ENCODE measurements at regions not wholly inside any gene's neighbourhood (a gene's known extent, or its start where the extent isn't known, plus 50 kb on each side); places are given as distances from the start of the nearest gene placed in this dataset.

DNA sequence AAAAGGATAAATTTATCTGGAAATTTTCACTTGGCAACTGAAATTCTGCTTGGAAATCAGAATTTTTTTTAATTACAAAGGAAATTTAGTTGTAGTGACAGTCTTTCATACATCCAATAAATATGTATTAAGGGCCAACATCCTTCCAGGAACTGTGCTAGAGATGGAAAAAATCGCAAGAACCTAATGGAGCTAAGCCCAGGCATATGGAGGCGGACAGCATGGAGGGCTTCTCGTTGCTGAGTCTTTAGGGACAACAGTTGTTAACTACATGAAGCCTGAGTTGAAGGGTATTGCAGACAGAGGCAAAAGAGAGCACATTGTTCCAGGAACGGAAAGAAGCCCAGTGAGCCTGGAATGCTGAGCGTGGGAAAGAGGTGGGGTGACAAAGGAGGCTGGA, 208.9 kb downstream of the IBTK start:
- DNase-seq, result no peak
- Histone ChIP-seq H3K27ac (no peak overlapping the region), H3K4me3 (no peak overlapping the region), H3K27me3 (no peaks in the 10 kb centered on the region), H3K36me3 (no peaks in the 10 kb centered on the region), H3K9me3 (no peaks in the 10 kb centered on the region), H3K4me1 (no peaks in the 10 kb centered on the region)
- intact Hi-C loops (cut with DNase I; ENCODE audit: low total_unique reads), result no loop called here
- TF ChIP-seq, protein P1, sequence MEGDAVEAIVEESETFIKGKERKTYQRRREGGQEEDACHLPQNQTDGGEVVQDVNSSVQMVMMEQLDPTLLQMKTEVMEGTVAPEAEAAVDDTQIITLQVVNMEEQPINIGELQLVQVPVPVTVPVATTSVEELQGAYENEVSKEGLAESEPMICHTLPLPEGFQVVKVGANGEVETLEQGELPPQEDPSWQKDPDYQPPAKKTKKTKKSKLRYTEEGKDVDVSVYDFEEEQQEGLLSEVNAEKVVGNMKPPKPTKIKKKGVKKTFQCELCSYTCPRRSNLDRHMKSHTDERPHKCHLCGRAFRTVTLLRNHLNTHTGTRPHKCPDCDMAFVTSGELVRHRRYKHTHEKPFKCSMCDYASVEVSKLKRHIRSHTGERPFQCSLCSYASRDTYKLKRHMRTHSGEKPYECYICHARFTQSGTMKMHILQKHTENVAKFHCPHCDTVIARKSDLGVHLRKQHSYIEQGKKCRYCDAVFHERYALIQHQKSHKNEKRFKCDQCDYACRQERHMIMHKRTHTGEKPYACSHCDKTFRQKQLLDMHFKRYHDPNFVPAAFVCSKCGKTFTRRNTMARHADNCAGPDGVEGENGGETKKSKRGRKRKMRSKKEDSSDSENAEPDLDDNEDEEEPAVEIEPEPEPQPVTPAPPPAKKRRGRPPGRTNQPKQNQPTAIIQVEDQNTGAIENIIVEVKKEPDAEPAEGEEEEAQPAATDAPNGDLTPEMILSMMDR (IDR thresholded peaks at IDR 0.05), result no peak
- TF ChIP-seq POLR2A (IDR thresholded peaks at IDR 0.05), result no peak

DNA sequence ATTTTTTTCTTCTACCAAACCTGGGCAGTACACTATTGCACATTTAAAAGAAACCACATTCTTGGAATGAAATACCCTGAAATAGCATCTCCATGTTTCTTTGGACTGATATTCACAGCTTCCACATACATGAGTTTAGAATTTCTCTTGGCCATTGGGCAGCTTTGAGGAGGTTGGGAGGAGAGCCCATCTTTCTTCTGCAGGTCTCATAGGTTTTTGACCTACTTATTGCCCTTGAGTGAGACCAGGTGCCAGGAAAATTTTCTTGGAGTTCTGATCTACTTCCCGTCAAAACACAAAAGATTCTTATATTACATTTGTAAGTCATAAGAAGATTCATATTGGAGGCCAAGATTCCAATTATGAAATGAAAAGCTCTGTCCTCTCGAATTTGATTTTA, 212.0 kb downstream of the IBTK start:
- intact Hi-C loops (cut with DNase I; ENCODE audit: low total_unique reads), result no loop called here
- no peak for DNase-seq
- Histone ChIP-seq H3K27me3 (no peaks in the 10 kb centered on the region), H3K36me3 (no peaks in the 10 kb centered on the region), H3K4me1 (no peaks in the 10 kb centered on the region), H3K9me3 (no peaks in the 10 kb centered on the region), H3K27ac (no peak overlapping the region), H3K4me3 (no peak overlapping the region)
- TF ChIP-seq POLR2A (IDR thresholded peaks at IDR 0.05), result no peak
- TF ChIP-seq, protein P1 (IDR thresholded peaks at IDR 0.05), result no peak

DNA sequence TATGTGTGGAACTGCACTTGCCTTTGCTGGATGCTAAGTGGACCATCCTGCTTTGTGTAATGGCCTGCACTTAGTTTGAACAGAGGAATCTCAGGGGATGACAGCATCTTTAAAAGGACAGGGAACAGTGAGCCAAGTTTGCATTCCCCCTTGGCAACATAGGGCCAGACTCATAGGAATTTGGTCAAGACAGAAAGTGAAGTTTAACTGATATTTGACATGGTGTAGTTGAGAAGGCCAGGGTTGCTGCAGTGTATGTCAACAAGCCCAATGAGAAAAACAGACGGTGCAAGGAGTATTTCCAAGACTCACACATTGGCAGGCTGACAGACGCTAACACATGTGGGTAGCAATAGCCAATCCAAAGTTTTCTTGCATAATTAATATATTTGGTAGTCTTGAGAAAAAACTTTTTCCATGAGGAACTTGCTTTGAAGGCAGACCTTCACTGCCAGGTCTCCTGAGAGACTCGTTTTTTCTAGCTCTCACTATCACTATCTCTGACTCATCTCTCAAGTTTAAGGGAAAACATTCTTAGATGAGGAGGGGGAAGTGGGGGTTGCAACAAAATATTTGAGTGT, 213.8 kb downstream of the IBTK start:
- peak; percentile 29 to 47 for DNase-seq
- TF ChIP-seq, protein P1 (IDR thresholded peaks at IDR 0.05), result no peak
- TF ChIP-seq POLR2A (IDR thresholded peaks at IDR 0.05), result no peak
- intact Hi-C loops (cut with DNase I; ENCODE audit: low total_unique reads), result no loop called here

DNA sequence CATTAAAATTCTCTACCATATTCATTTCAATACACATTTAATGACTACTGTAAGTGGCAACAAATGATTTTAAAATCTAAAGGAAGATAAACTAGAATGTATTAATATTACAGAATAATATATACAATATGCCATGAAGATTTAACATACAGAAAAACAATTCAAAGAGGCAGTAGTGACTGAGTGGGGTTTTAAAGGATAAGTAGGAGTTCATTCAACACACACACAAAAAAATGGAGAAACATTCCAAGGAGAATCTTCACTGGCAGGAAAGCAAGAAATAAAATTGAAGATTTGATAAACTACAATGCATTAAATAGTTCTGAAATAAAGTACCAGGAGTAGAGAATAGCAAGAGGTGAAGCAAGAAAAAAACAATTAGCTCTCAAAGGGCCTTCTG, 215.1 kb downstream of the IBTK start:
- H3K9me3 ChIP-seq, result no peaks in the 10 kb centered on the region
- intact Hi-C loops (cut with DNase I; ENCODE audit: low total_unique reads), result no loop called here
- no peak for TF ChIP-seq POLR2A (IDR thresholded peaks at IDR 0.05)
- TF ChIP-seq, protein P1 (IDR thresholded peaks at IDR 0.05), result no peak
- DNase-seq, result no peak
- H3K27me3 ChIP-seq, result no peaks in the 10 kb centered on the region
- no peaks in the 10 kb centered on the region for H3K36me3 ChIP-seq
- no peaks in the 10 kb centered on the region for H3K4me1 ChIP-seq
- H3K27ac ChIP-seq, result no peak overlapping the region
- H3K4me3 ChIP-seq, result no peak overlapping the region

More for the DNA sequence above, 213.8 kb downstream of the IBTK start:
- Histone ChIP-seq H3K27me3 (no peaks in the 10 kb centered on the region), H3K9me3 (no peaks in the 10 kb centered on the region), H3K4me3 (no peak overlapping the region), H3K36me3 (no peaks in the 10 kb centered on the region), H3K27ac (peak overlapping the region in 1 of 2 donors; percentile 6), H3K4me1 (no peaks in the 10 kb centered on the region)

DNA sequence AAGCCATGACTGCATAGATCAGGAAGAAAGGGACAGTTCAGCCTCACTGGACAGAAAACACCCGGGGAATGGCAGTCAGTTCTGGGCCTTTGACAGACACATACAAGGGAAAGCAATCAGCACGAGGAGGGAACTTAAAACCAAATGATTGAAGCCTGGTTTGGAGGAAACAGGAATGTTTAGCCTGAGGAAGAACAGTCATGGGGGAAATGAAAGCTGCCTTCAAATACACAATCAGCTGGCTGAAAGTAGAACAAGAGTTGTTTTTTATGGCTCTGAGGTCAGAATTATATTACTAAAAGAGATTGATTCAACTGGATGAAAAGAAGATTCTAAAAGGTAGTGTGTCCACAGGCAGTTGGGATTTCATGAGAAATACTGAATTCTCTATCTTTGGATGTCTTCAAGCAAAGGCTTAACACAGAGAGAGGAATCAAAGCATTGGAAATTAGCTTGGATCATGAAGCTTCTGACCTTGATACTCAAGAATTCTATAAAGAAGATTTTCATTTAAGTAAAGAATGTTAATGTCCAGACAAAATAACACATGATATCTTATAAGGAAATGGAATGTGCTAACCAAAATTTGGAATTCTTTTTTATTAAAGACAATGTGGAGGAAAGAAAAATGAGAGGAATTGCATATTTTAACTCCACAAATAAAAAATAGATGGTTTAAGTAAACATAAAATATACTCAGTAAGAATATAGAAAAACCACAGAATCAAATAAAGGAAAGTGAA, 216.6 kb downstream of the IBTK start:
- intact Hi-C loops (cut with DNase I; ENCODE audit: low total_unique reads), result no loop called here
- Histone ChIP-seq H3K36me3 (no peaks in the 10 kb centered on the region), H3K4me1 (no peaks in the 10 kb centered on the region), H3K4me3 (no peak overlapping the region), H3K27me3 (no peaks in the 10 kb centered on the region), H3K27ac (no peak overlapping the region), H3K9me3 (no peaks in the 10 kb centered on the region)
- TF ChIP-seq POLR2A (IDR thresholded peaks at IDR 0.05), result no peak
- TF ChIP-seq, protein P1 (IDR thresholded peaks at IDR 0.05), result no peak
- no peak for DNase-seq
